GM19467 (cell line): ENCODE measurements at regions not wholly inside any gene's neighbourhood (a gene's known extent, or its start where the extent isn't known, plus 50 kb on each side); places are given as distances from the start of the nearest gene placed in this dataset.
A peak's percentile ranks its signal among the peaks of the same experiment; 100 is the strongest.

ENCODE experiments used
- ATAC-seq: cut with Tn5 transposase; IDR thresholded peaks from one replicate; pipeline ENCODE4 v1.9.1; 2021; ENCODE audit warnings: mild to moderate bottlenecking, moderate library complexity; ENCODE audit not compliant: unreplicated experiment

- no peak for ATAC-seq
These were observed 59.8 kb upstream of the FHIT start for GRCh38 chr3:61311044-61311443.

DNA sequence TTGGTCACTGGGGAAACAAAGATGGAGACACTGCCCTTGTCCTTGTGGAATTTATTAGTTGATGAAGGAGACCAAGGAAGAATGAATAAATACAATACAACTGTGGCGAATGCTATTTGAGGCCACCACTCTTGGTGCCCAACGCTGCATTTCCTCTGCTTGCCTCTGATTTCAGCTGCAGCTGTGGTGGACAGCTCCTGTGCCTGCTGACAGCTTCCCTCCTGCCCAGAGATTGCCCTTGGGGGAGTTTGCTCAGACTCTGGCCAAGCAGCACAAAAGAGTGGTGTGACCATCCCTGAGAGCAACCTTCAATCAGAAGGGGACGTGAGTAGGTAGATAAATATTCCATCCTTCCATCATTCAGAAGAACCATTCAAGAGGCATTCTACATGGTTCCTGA lies 64.6 kb upstream of the FHIT start:
- no peak for ATAC-seq

GRCh38 chr3:61323094-61323493 lies 71.8 kb upstream of the FHIT start:
- ATAC-seq = no peak

- no peak for ATAC-seq
These were observed 80.8 kb upstream of the FHIT start for GRCh38 chr3:61331929-61332552.

DNA sequence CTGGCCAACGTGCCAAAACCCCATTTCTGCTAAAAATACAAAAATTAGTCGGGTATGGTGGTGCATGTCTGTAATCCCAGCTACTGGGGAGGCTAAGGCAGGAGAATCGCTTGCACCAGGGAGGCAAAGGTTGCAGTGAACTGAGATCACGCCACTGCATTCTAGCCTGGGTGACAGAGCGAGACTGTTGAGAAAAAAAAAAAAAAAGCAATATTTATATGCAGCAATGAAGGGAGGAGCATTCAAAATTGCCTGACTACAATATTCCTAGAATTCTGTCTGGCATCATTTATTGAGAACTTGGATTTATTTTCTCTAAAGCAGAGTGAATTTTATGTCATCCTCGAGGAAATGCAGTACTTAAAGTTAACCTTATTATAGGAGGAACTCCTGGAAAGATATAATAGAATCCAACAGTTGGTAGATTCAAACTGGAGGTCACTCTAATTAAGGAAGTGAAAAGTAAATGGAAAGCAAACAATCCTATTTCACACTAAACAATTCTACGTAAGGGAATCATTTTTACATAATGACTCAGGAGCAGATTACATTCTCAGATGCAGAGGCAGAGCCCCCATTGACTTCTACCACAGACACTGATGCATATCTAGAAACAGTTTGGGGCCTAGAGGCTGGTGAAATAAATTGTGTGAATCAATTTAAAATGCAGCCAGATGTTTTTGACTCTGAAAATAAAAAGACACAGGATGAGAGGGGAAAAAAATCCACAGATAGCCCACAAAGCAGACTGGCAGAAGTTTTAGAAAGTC lies 82.1 kb upstream of the FHIT start:
- ATAC-seq = no peak

DNA sequence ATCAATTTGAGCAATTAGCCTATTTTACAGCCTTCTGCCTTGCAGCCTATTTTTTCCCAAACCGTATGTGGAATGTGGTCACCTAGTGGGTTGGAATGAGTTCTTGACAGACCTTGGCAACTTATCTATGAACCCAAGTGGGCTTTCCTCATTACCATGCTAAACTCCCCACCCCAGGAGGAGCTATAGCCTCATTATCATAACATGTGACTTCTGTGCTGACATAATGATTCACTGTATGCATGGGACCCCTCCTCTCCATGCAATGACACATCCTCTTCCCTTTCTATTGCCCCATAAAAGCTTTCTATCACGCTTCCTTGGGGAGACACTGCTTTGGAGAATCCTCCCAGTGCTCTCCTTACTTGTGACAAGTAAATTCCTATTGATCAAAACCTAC lies 83.5 kb upstream of the FHIT start:
- ATAC-seq = no peak

DNA sequence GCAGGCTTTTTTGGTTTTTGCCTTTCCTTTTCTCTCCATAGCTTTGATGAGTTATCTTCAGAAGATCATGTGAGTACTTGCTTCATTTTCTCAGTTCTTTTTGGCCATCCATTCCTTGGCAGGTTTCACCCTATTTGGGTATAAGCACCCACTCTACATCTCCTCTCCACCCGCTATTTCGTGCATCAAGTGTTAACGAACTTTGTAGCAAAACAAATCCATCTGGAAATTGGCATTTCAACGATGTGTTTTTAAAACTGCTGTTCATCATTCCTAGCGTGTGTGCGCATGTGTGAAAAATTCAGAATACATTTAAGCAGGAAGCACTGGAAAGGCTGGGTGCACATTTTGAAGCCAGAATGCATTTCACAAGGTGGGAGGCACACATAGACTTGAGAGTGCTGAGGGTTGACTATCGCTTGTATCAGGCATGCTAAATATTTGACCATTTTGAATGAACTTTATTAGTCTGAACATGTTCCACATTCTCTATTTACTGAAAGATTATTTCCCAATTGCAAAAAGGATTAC lies 89.7 kb upstream of the FHIT start:
- no peak for ATAC-seq

GRCh38 chr3:61343543-61343942 lies 92.3 kb upstream of the FHIT start:
- no peak for ATAC-seq

- ATAC-seq = no peak
These were observed 93.8 kb upstream of the FHIT start for GRCh38 chr3:61345020-61345419.

- no peak for ATAC-seq
These were observed 96.7 kb upstream of the FHIT start for GRCh38 chr3:61347981-61348380.

- ATAC-seq = no peak
These were observed 98.5 kb upstream of the FHIT start for GRCh38 chr3:61349717-61350116.

DNA sequence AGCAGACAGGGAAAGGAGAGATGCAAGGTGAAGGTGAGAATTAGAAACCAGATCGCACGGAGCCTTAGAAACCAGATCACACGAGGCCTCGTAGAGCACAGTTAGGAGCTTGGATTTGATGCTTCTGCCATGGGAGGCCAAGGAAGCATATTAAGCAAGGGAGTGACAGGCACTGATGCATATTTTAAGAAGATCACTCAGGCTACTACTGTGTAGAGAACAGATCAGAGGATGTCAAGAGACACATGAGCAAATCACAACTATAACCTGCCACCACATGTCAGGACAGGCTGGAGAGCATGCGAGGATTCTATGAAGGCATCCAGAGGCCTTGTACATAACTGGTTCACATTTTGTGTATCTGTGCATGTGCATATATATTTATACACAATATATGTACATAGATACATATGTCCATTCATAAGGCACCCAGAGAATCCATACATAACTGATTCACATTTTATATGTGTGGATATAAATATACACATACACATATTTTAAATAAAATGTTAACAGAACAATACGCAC lies 99.6 kb upstream of the FHIT start:
- no peak for ATAC-seq

DNA sequence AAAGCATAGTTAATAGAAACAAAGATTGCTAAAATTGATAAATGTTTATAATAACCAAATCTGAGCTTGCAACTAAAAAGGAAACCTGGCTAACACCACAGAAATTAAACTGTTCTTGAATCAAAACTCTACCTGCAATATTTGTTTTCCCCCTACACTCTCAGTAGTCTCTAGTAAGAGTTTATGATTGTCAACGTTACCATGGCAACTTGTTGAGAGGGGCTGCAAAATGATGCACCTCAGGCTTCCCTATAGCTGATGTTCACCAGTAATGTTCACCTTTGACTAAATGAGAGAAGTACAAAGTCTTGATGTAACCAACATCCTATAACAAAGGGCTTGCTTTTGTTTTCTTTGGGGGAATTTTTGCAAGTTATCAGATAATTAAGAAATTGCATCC lies 101.1 kb upstream of the FHIT start:
- no peak for ATAC-seq

DNA sequence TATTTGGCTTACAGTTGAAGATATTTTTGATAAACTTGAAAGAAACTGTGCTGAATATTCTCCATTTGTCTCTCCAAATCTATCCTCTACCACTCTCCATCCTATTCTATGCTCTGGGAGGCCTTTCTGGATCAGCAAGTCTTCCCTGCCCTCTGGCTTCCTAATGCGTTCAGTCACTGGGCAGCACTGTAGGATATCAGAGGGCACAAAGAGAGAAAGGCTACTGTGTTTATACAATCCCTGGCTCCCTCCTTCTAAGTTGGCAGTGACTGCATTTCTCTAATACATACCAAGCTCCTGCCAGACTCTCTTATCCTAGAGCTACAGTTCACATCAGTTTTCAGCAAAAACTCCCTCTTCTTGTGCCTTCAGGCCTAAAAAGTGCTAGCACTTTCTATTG lies 102.1 kb upstream of the FHIT start:
- ATAC-seq = no peak

DNA sequence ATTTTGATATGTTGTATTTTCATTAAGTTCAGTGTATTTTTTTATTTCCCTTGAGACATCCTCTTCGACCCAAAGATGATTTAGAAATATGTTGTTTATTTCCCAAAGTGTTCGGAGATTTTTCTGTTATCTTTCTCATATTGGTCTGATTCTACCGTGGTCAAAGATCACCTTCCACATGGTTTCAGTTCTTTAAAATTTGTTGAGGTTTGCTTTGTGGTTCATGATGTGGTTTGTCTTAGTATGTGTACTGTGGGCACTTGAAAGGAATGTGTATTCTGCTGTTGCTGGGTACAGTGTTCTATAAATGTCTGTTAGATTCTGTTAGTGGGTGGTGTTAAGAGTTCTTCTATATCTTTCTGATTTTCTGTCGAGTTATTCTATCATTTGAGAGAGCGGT lies 103.4 kb upstream of the FHIT start:
- peak; percentile 32 for ATAC-seq

GRCh38 chr3:61356685-61357084 lies 105.4 kb upstream of the FHIT start:
- no peak for ATAC-seq

DNA sequence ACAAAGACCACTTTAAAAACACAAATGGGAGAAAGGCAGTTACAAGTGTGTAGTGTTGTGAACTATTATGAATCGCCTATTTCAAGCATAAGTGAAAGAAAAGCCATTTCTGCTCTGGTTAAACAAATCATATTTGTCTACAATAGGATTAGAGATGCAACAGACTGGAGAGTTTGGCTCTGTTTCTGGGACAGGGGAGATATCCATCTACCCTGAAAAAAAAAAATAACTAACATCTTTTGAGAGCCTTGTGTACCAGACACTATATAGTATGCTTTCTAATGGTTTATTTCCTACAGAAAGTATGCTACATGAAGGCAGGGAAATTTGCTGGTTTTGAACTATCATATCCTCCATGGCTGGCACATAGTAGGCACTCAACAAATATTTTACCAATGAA lies 106.7 kb upstream of the FHIT start:
- no peak for ATAC-seq

DNA sequence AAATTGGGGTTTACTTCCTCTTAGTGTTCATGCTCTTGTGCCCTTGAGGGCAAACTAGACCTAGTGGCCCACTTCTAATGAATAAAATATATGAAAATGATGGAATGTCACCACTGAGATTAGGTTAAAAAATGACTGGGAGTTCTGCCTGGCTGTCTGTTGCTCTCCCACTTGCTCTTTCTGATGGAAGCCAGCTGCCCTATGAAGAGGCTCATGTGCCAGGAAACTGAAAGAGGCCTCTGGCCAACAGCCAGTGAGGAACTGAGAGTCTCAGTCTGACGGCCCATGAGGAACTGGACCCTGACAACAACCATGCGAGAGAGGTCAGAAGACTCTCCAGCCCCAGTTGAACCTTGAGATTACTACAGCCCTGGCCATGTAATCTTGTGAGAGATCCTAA lies 107.1 kb upstream of the FHIT start:
- ATAC-seq = peak; percentile 100

DNA sequence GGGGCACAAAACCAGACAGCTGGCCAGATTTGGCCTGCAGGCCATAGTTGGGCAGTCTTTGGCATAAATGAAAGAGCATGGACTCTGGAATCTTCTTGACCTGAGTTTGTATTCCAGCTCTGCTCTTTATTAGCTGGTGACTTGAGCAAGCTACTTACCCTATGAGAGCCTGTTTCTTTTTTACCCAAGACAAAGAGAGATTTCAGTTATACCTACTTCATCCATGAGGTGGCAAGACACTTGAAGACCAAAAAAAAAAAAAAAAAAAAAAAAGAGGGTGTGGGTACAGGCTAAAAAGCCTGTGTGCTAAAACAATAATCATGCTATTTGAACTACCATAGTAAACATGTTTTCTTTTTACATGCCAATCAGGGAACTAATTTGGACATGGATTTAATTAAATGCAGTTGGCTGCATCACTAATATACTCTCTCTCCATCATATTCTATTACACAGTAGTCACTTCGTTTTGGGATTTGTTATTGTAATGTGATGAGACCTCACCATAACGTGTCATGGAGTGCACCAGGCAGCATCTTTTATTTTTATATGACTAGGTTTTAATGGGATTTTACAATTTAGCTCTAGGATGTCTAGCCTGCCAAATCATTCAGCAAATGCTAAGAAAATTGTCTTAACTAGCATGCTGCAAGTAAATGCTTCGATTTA lies 109.2 kb upstream of the FHIT start:
- ATAC-seq = no peak

- ATAC-seq = no peak
These were observed 118.4 kb upstream of the FHIT start for GRCh38 chr3:61369678-61370077.

DNA sequence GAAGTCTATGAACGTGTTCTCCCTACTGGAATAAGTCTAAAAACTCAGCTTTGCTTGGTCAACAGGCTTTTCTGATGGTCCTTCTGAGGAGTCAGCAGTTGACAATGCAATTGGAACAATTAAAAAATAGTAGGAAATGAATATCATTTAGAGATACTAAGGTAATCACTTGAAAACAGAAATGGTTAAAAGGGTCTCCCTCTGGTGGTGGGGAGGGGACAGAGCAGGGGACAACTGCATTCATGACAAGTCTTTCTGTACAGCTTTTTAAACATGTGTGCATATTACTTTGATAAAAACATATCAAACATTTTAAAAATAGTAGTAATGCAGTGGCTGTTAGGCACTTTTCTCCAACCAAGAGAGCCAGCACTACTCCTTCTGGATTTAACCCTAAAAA lies 119.9 kb upstream of the FHIT start:
- ATAC-seq = peak; percentile 65

DNA sequence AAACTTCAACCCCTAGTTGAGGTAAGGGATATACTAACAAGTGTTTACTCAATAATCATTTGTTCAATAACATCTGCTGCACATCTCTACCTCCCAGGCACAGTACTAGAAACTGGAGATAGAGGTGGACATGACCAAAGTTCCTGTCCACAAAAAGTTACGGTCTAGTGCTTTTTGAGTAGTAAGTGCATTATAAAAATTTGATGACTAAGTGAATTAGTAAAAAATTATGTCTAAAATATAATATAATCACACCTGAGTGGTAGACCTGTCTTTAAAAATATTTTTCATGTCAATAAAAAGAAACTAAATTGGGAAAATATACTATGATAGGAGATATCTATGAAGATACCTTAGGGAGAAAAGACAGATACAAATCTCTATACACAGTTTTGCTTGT lies 121.5 kb upstream of the FHIT start:
- no peak for ATAC-seq
